ENCODE measurements at regions not wholly inside any gene's neighbourhood (a gene's known extent, or its start where the extent isn't known, plus 50 kb on each side); places are given as distances from the start of the nearest gene placed in this dataset.
"Not testable (repeated sequence)": the region's sequence is repeated elsewhere in the genome, so short reads cannot be mapped to it uniquely, and the experiment has no call there.

DNA sequence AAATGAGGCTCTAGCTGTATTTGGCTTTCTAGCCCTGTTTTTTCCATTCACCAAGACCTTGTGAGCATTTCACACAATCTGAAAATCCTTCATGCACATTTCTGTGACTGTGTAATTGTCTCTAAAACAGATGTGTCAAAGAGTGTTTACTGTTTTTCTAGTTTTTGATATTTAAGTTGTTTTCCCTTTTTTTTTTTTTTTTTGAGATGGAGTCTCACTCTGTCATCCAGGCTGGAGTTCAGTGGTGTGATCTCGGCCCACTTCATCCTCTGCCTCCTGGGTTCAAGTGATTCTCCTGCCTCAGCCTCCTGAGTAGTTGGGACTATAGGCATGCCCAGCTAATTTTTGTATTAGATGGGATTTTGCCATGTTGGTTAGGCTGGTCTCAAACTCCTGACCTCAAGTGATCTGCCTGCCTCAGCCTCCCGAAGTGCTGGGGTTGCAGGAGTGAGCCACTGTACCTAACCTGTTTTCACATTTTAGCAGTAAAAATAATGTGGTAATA, 242.0 kb downstream of the MYCN start:
- H3K4me3 ChIP-seq (ENCODE audit: low read depth, low read length), result not testable (repeated sequence)
- no CpG with 5 or more reads among the region's 2 CpGs for whole genome bisulfite sequencing (ENCODE audit: insufficient coverage)
- peaks cover 20% of the 10 kb centered on the region for H3K4me1 ChIP-seq (ENCODE audit: control insufficient read depth, insufficient read depth, low read length)

DNA sequence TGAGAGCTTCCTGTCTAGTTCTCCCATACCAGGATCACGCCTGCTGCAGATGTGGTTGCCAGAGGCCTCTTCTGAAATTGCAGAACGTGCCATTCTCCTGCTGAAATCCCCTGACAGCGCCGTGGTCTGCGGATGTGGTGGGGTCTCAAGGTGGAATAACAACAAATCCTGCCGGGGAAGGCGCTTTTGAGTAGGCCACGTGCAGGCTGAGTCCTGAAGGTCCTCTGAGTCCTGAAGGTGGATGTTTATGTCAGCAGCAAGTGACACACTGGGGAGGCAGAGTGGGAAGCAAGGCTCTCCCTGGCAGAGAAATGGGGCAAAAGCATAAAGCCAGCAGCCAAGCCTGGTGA, 241.4 kb downstream of the MYCN start:
- no peak overlapping the region for H3K4me3 ChIP-seq (ENCODE audit: low read depth, low read length)
- WGBS (ENCODE audit: insufficient coverage), result 87% methylated on average over 8 of the region's 8 CpGs

More for the DNA sequence above, 242.0 kb downstream of the MYCN start:
- H3K9me3 ChIP-seq (ENCODE audit: control insufficient read depth, insufficient read depth, low read length); H3K27ac ChIP-seq (ENCODE audit: low read depth, low read length); DNase-seq (ENCODE audit: low read depth in 4 of 6, low spot score in 6 of 6); H3K36me3 ChIP-seq (ENCODE audit: control insufficient read depth, insufficient read depth, low read length); H3K27me3 ChIP-seq (ENCODE audit: control insufficient read depth, insufficient read depth, low read length): not testable (repeated sequence)

DNA sequence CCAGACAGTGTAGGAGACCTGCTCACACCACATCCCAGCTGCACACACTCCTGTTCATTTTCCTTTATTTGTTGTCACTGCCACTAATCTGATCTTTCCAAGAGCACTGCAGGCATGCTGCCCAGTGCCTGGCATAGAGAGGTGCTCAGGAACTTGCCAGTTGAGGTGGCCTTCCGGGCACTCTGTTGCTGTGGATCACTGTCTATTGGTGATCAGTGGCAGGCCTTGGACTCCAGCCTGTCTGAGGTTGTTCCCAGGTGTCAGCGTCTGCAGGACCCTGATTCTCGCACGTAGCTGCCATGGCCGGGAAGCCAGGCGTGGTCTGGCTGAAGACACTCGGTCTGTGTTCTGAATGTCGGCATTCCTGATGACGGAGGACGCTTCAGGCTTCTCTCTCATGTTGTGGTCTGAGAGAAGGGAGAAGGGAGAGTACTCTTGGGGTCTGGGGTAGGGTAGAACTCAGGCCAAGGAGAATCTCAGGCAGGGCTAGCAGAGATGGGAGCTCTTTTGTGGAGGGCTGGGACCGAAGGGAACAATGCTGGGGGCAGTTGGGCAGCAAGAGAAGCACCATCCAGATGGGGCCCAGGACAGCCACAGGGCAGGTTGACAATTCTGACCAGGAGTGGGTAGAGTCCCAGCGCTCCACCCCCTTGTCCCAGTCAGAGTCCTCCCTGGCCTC, 240.9 kb downstream of the MYCN start:
- WGBS (ENCODE audit: insufficient coverage), result 89% methylated on average over 12 of the region's 12 CpGs
- no peaks in the 10 kb centered on the region for H3K36me3 ChIP-seq (ENCODE audit: control insufficient read depth, insufficient read depth, low read length)
- H3K4me3 ChIP-seq (ENCODE audit: low read depth, low read length), result no peak overlapping the region
- H3K27ac ChIP-seq (ENCODE audit: low read depth, low read length), result no peak overlapping the region
- peaks cover 20% of the 10 kb centered on the region for H3K4me1 ChIP-seq (ENCODE audit: control insufficient read depth, insufficient read depth, low read length)
- DNase-seq (ENCODE audit: low read depth in 4 of 6, low spot score in 6 of 6), result no peak
- no peaks in the 10 kb centered on the region for H3K9me3 ChIP-seq (ENCODE audit: control insufficient read depth, insufficient read depth, low read length)
- no peaks in the 10 kb centered on the region for H3K27me3 ChIP-seq (ENCODE audit: control insufficient read depth, insufficient read depth, low read length)

More for the DNA sequence above, 241.4 kb downstream of the MYCN start:
- Histone ChIP-seq H3K27ac (ENCODE audit: low read depth, low read length) (no peak overlapping the region), H3K36me3 (ENCODE audit: control insufficient read depth, insufficient read depth, low read length) (no peaks in the 10 kb centered on the region), H3K4me1 (ENCODE audit: control insufficient read depth, insufficient read depth, low read length) (peaks cover 20% of the 10 kb centered on the region), H3K9me3 (ENCODE audit: control insufficient read depth, insufficient read depth, low read length) (no peaks in the 10 kb centered on the region), H3K27me3 (ENCODE audit: control insufficient read depth, insufficient read depth, low read length) (no peaks in the 10 kb centered on the region)
- DNase-seq (ENCODE audit: low read depth in 4 of 6, low spot score in 6 of 6), result no peak

DNA sequence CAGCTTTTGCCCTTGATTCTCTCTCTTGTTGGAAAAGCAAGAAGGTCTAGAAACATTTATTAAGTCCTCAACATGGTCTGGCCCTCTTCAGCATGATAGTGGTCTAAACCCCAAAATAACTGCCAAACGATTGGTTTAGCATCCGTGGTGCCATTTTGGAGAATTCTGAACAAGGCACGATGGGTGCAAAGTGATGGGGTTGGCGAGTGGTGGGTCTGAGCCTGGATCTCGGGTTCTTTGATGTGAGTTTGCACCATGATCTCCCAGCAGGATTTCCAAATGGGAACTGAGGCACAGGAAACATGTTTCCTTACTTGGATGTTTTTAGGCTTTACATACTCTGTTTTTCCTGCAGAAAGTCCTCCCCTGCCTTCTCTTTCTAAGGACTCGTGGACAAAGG, 240.3 kb downstream of the MYCN start:
- Histone ChIP-seq H3K9me3 (ENCODE audit: control insufficient read depth, insufficient read depth, low read length) (no peaks in the 10 kb centered on the region), H3K27ac (ENCODE audit: low read depth, low read length) (no peak overlapping the region), H3K4me3 (ENCODE audit: low read depth, low read length) (no peak overlapping the region), H3K27me3 (ENCODE audit: control insufficient read depth, insufficient read depth, low read length) (no peaks in the 10 kb centered on the region), H3K36me3 (ENCODE audit: control insufficient read depth, insufficient read depth, low read length) (no peaks in the 10 kb centered on the region), H3K4me1 (ENCODE audit: control insufficient read depth, insufficient read depth, low read length) (peaks cover 15% of the 10 kb centered on the region)
- WGBS (ENCODE audit: insufficient coverage), result 94% methylated on average over 6 of the region's 6 CpGs
- DNase-seq (ENCODE audit: low read depth in 4 of 6, low spot score in 6 of 6), result no peak

DNA sequence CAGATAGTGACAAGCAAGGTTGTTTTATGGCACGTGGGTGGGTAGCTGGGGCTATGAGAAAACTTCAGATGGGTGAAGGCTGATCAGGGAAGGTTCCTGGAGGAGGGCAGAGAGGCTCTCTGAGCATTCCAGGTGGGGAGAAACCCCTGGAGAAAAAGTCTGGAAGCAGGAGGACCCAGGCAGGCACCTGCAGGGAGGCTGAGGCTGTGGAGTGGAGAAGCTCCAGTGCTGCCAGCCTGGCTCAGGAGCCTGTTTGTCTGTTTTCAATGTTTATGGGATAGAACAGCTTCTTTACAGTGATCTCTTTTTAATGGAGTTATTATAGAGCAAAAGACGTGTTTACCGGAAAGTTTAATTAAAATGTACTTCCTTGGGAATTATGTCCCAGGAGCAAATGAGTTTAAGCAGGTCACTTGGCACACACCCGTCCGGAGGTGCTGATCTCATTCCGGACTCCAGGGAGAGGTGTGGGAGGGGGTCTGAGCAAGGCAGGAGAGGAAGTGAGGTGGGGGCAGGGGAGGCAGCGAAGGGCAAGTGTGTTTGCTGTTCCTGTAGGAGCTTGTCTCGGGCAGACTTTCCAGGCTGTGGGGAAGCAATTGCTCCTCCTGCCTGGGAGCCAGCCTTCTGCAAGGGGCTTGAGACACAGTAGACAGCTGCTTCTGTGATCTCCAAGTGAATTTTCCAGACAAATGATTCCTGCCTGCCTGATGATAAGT, 239.5 kb downstream of the MYCN start:
- Histone ChIP-seq H3K27me3 (ENCODE audit: control insufficient read depth, insufficient read depth, low read length) (no peaks in the 10 kb centered on the region), H3K36me3 (ENCODE audit: control insufficient read depth, insufficient read depth, low read length) (no peaks in the 10 kb centered on the region), H3K4me1 (ENCODE audit: control insufficient read depth, insufficient read depth, low read length) (peaks cover 13% of the 10 kb centered on the region), H3K27ac (ENCODE audit: low read depth, low read length) (no peak overlapping the region), H3K4me3 (ENCODE audit: low read depth, low read length) (no peak overlapping the region), H3K9me3 (ENCODE audit: control insufficient read depth, insufficient read depth, low read length) (no peaks in the 10 kb centered on the region)
- 67% methylated on average over 8 of the region's 8 CpGs for WGBS (ENCODE audit: insufficient coverage)
- DNase-seq (ENCODE audit: low read depth in 4 of 6, low spot score in 6 of 6), result no peak

DNA sequence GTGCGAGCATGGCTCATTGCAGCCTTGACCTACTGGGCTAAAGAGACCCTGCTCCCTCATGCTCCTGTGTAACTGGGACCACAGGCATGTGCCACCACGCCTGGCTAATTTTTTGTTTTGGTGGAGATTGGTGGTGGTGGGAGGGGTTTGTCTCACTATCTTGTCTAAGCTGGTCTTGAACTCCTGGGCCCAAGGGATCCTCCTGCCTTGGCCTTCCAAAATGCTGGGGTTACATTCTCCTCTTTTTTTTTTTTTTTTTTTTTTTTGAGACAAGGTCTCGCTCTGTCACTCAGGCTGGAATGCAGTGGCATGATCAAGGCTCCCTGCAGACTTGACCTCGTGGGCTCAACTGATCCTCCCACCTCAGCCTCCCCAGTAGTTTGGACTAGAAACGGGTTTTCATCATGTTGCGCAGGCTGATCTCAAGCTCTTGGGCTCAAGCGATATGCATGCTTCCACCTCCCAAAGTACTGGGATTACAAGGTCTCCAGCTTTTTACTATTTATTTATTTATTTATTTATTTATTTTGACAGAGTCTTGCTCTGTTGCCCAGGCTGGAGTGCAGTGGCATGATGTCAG, 238.3 kb downstream of the MYCN start:
- no peaks in the 10 kb centered on the region for H3K27me3 ChIP-seq (ENCODE audit: control insufficient read depth, insufficient read depth, low read length)
- no peak for DNase-seq (ENCODE audit: low read depth in 4 of 6, low spot score in 6 of 6)
- WGBS (ENCODE audit: insufficient coverage), result 100% methylated on average over 3 of the region's 7 CpGs

DNA sequence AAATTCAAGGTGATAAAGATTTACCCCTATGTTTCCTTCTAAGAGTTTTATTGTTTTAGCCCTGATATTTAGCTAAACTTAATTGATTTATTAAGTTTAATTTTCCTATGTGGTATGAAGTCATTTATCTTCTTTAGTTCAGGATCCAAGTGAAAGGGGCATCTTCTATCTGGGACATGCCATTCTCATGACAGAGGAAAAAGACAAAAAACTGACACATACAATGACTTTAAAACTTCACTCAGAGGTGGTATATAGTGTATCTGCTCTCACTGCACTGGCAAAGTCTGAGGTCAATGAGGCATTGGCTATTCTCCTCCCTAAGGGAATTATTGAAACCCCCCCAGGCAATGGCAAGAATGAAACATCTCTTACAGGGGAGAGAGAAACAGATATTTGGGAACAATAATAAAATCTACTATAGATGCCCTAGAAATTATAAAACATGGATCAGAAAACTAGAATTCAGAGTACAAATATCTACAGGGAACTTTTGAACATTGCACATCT, 237.4 kb downstream of the MYCN start:
- Histone ChIP-seq H3K27me3 (ENCODE audit: control insufficient read depth, insufficient read depth, low read length) (no peaks in the 10 kb centered on the region), H3K4me1 (ENCODE audit: control insufficient read depth, insufficient read depth, low read length) (peaks cover 13% of the 10 kb centered on the region), H3K4me3 (ENCODE audit: low read depth, low read length) (no peak overlapping the region), H3K27ac (ENCODE audit: low read depth, low read length) (no peak overlapping the region), H3K9me3 (ENCODE audit: control insufficient read depth, insufficient read depth, low read length) (no peaks in the 10 kb centered on the region), H3K36me3 (ENCODE audit: control insufficient read depth, insufficient read depth, low read length) (no peaks in the 10 kb centered on the region)
- no peak for DNase-seq (ENCODE audit: low read depth in 4 of 6, low spot score in 6 of 6)

More for the DNA sequence above, 238.3 kb downstream of the MYCN start:
- no peak overlapping the region for H3K27ac ChIP-seq (ENCODE audit: low read depth, low read length)
- no peaks in the 10 kb centered on the region for H3K9me3 ChIP-seq (ENCODE audit: control insufficient read depth, insufficient read depth, low read length)
- H3K36me3 ChIP-seq (ENCODE audit: control insufficient read depth, insufficient read depth, low read length), result no peaks in the 10 kb centered on the region
- H3K4me3 ChIP-seq (ENCODE audit: low read depth, low read length), result no peak overlapping the region
- peaks cover 13% of the 10 kb centered on the region for H3K4me1 ChIP-seq (ENCODE audit: control insufficient read depth, insufficient read depth, low read length)

DNA sequence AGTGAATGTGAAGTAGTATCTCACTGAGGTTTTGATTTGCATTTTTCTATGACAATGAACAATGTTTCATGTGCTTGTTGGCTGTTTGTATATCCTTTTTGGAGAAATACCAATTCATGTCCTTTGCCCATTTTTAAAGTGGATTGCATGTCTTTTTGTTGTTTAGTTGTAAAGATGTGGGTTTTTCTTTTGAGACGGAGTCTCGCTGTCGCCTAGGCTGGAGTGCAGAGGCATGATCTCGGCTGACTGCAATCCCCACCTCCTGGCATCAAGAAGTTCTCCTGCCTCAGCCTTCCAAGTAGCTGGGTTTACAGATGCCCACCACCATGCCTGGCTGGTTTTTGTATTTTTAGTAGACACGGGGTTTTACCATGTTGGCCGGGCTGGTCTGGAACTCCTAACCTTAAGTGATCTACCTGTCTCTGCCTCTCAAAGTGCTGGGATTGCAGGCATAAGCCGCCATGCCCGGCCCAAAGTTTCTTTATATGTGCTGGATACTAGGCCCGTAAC, 236.7 kb downstream of the MYCN start:
- 90% methylated on average over 5 of the region's 9 CpGs for WGBS (ENCODE audit: insufficient coverage)
- H3K27ac ChIP-seq (ENCODE audit: low read depth, low read length), result no peak overlapping the region
- H3K27me3 ChIP-seq (ENCODE audit: control insufficient read depth, insufficient read depth, low read length), result no peaks in the 10 kb centered on the region
- H3K9me3 ChIP-seq (ENCODE audit: control insufficient read depth, insufficient read depth, low read length), result no peaks in the 10 kb centered on the region
- DNase-seq (ENCODE audit: low read depth in 4 of 6, low spot score in 6 of 6), result no peak
- H3K4me3 ChIP-seq (ENCODE audit: low read depth, low read length), result no peak overlapping the region
- H3K4me1 ChIP-seq (ENCODE audit: control insufficient read depth, insufficient read depth, low read length), result peaks cover 13% of the 10 kb centered on the region
- no peaks in the 10 kb centered on the region for H3K36me3 ChIP-seq (ENCODE audit: control insufficient read depth, insufficient read depth, low read length)

DNA sequence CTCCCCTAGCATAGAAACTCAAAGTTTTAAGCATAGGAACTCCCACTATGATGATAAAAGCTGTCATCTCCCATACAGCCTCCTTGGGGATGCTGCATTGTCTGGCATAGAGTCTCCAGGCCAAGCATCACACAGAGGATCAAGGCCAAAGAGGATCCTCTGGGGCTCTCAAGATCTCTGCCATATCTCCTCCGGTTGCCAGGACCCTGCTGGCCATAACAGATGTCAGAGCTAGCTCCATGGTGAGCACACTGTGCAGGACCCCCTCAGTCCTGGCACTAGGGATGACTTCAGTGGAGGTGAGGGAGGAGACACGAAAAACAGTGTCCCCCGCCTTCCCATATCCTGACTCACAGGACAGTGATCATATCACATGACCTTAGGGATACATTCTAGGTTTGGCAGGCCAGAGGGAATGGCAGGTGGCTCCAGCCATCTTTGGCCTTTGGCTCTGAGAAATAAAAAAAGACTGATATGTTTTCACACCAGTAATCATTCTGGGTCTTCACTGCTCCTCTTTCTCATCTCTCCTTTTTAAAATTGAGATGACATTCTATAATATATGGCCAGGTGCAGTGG, 235.0 kb downstream of the MYCN start:
- H3K9me3 ChIP-seq (ENCODE audit: control insufficient read depth, insufficient read depth, low read length), result no peaks in the 10 kb centered on the region
- no peaks in the 10 kb centered on the region for H3K36me3 ChIP-seq (ENCODE audit: control insufficient read depth, insufficient read depth, low read length)
- no CpG with 5 or more reads among the region's 3 CpGs for WGBS (ENCODE audit: insufficient coverage)
- H3K27ac ChIP-seq (ENCODE audit: low read depth, low read length), result no peak overlapping the region
- H3K27me3 ChIP-seq (ENCODE audit: control insufficient read depth, insufficient read depth, low read length), result no peaks in the 10 kb centered on the region
- no peak for DNase-seq (ENCODE audit: low read depth in 4 of 6, low spot score in 6 of 6)
- H3K4me1 ChIP-seq (ENCODE audit: control insufficient read depth, insufficient read depth, low read length), result peaks cover 6% of the 10 kb centered on the region
- H3K4me3 ChIP-seq (ENCODE audit: low read depth, low read length), result no peak overlapping the region

Data from spinal cord (tissue), 9 donors.